Activated CD4-positive, alpha-beta T cell treated with anti-CD3 and anti-CD28 coated beads, Interleukin-2, amount 10 ng/mL, durations not matched to agents 24 days and 14 days (primary cell): ENCODE measurements at regions not wholly inside any gene's neighbourhood (a gene's known extent, or its start where the extent isn't known, plus 50 kb on each side); places are given as distances from the start of the nearest gene placed in this dataset.
A peak's percentile ranks its signal among the peaks of the same experiment; 100 is the strongest.

Experiments
- DNase-seq: peaks from one replicate; pipeline ENCODE4 v3.0.0; 2022
- H3K27ac Mint-ChIP-seq: one replicate; pipeline ENCODE4 v1.8.0; 2022; ENCODE audit warnings: mild to moderate bottlenecking, mixed read lengths
- H3K27me3 Mint-ChIP-seq: one replicate; pipeline ENCODE4 v1.8.0; 2022; ENCODE audit warnings: mixed read lengths
- H3K36me3 Mint-ChIP-seq: one replicate; pipeline ENCODE4 v1.8.0; 2022; ENCODE audit warnings: low read depth, mild to moderate bottlenecking, mixed read lengths
- H3K4me1 Mint-ChIP-seq: one replicate; pipeline ENCODE4 v1.8.0; 2021; ENCODE audit warnings: mixed read lengths
- H3K4me3 Mint-ChIP-seq: one replicate; pipeline ENCODE4 v1.8.0; 2022; ENCODE audit warnings: mild to moderate bottlenecking, moderate library complexity, mixed read lengths
- H3K9me3 Mint-ChIP-seq: one replicate; pipeline ENCODE4 v1.8.0; 2021; ENCODE audit warnings: mixed read lengths
- intact Hi-C: fragments of 100-400 bp; cut with micrococcal nuclease; formaldehyde crosslinking; loops from one replicate; pipeline ENCODE4 v1.15.1; 2023

DNA sequence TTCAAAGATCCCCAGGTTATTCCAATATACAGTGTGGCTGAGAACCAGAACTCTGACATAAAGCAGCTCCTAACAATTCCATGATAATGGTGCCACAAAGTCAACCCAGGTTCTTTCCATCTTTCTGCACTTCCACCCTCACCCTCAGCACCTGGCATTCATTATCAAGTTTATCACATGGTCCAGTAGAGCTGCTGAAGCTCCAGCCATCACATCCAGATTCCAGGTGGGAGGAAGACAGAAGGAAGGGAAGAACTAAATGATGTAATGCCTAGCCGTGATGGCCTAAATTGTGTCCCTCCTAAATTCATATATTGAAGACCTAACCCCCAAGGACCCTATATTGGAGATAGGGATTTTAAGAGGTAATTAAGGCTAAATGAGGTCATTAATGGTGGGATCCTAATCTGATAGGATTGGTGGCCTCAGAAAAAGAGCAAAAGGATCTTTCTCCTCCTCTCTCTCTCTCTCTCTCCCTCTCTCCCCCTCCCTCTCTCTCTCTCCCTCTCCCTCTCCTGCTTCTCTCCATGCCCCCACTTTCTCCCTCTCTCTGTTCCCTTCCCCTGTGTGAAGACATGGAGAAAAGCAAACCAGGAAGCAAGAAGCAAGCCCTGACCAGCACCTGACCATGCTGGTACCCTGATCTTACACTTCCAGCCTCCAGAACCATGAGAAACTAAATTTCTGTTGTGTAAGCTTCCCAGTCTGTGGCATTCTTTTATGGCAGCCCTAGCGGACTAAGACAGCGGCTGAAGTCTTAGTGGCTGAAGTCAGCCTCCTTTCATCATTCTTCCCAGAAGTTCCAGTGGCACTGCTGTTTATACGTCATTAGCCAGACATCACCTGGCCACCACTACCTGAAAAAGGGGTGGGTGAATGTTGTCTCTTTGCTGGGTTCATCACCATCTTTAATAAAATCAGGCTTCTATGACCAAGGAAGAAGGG lies 369.7 kb upstream of the PROK2 start:
- H3K27me3 Mint-ChIP-seq = no peaks in the 10 kb centered on the region
- intact Hi-C loops = no loop called here
- no peak overlapping the region for H3K4me3 Mint-ChIP-seq
- no peak overlapping the region for H3K27ac Mint-ChIP-seq
- peaks cover 4% of the 10 kb centered on the region for H3K4me1 Mint-ChIP-seq
- no peak for DNase-seq
- peaks cover 4% of the 10 kb centered on the region for H3K9me3 Mint-ChIP-seq
- H3K36me3 Mint-ChIP-seq = no peaks in the 10 kb centered on the region

DNA sequence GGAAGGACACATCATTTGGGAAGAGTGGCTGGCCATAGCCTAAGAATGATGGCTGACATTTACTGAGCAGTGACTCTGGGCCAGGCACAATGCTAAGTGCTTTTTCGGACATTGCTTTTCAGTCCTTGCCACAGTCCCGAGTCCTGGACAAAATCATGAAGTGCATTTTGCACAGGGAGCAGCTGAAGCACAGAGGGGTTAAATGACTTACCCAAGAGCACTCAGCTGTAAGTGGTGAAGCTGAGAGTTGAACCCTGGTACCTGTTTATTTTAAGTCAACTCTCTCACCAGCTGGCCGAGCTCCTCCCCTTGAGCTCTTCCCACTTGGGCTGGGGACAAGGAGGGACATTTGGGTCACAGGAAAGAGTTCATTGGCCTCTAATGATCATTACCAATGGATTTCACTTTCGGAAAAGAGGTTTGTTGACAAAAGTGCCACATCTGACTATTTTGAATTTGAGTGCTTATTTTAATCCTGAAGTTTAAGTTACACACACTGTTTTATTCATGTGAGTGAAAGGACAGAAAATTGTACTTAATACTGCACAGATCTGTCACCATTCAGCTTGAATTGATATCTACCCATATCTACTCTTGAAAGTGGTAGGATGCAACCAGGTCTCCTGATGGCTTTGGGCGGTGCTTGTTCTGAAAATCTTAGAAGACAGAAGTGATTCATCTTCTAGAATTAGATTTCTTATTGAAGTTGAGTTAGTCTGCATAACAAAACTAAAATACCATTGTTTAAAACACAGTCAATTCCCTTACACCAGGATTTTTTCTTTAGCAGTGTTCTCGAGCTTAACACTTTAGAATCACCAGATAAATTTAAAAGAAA lies 368.7 kb upstream of the PROK2 start:
- H3K27ac Mint-ChIP-seq = no peak overlapping the region
- intact Hi-C loops = no loop called here

DNA sequence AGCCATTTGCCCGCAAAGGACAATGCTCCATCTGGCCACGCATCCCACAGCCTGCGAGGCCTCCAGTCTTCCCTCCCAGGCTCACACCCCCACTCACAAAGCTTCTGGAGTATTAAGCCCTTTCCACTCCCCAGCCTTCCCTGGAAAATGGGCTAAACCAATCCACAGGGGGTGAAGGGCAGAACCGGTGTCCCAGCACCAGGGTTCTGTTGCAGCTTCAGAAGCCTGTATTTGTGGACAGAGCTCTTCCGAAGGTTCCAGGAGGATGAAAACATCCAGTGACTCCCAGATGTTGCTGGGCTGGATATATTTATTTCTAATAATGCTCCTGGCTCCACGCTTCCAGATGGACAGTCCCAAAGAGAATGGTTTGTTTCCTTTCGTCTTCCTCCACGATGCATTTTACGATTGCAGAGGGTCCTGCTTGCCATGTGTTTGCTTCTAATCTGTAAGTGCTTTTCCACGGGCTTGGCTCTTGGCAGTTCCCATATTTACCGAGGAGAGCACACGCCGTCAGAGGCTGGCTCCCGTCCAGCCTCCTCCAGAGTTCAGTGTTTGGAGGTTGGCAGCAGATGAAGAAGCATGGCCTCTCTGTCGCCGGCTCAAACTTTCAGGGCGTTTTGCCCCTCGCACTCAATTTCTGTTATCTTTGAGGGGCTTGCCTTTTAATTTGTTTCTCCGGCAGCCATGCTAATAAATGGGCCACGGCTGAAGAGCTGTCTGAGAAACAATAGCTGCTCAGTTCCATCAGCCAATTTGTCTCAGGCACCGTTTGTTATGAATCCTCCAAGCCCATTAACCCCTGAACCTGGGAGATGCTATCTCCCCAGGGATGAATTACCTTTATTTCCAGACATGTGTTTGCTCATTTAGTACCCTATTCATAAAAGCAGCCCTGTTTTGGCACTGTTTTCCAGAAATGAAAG lies 367.9 kb upstream of the PROK2 start:
- intact Hi-C loops = no loop called here
- Mint-ChIP-seq H3K4me3 (no peak overlapping the region), H3K9me3 (peaks cover 15% of the 10 kb centered on the region), H3K27ac (no peak overlapping the region), H3K36me3 (peaks cover 5% of the 10 kb centered on the region), H3K27me3 (no peaks in the 10 kb centered on the region), H3K4me1 (peaks cover under 1% of the 10 kb centered on the region)
- DNase-seq = no peak

More for the DNA sequence above, 368.7 kb upstream of the PROK2 start:
- peaks cover 4% of the 10 kb centered on the region for H3K4me1 Mint-ChIP-seq
- no peaks in the 10 kb centered on the region for H3K27me3 Mint-ChIP-seq
- DNase-seq = no peak
- peaks cover 6% of the 10 kb centered on the region for H3K9me3 Mint-ChIP-seq
- H3K36me3 Mint-ChIP-seq = no peaks in the 10 kb centered on the region
- no peak overlapping the region for H3K4me3 Mint-ChIP-seq

DNA sequence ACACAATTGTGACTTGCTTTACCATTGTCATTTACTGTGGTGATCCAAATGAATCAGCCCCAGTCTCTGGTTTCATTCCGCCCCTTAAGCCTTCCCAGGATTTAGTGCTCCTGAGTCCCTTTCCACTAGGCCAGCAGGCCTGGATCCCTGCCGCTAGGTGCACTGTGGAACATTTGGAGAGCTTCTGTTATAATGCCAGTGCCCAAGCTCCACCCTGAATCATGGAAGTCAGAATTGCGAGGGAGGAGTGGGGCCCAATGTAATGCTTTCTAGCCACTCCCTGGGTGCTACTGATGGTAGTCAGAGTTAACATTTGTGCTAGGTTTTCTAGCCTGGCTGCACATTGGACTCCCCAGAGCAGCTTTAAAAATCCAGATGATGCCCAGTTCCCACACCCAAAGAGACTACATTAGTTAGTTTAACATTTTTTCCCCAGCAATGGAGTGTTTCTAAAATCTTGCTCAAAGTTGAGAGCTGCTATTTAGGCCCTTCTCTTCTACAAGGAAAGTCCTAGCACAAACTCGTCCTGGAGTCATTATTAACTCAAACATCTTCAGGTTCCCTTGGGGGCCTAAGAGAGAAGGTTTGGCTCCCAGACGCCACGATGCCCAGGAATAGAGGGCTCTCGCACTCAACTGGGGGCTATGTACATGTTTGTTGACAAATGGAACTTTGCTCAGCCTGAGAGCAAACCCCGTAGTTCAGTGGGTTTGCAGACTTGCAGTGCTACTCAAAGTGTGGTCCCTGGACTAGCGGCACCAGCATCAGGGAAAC lies 366.7 kb upstream of the PROK2 start:
- H3K27me3 Mint-ChIP-seq = no peaks in the 10 kb centered on the region
- H3K27ac Mint-ChIP-seq = no peak overlapping the region

DNA sequence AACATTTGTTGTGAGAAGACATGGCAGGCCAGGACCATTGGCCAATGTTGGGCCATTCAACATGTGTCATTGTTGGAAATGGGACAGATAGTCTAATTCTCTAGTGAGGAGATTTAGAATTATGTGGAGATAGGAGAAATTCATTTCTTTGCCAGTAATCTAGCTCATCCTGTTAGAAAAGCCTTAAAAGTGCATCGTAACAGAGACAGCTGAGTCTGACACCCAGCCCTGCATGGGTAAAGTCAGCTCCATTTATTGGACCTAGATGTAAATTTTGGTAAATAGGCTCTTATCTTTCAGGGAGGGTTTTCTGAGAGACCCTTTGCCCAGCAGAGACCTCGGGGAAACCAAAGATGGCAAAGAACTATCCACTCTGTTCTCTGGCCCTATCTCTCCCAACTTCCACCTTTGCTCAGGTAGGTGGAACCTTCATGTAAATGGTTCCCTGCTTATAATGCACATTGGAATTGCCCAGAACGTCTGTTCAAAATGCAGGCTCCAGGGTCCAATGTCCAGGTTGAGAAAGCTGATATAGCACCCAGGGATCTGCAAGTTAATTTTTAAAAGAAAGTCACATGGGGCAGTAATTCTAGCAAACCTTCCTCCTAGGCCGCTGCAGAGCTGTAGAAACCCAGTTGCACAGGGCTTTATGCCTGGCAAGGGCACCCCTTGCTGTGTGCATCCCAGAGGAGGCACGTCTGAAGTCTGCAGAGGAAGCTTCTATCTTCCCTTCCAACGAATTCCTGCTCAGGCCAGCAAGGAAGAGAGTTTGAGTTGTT lies 365.9 kb upstream of the PROK2 start:
- Mint-ChIP-seq H3K27ac (no peak overlapping the region), H3K9me3 (peaks cover 15% of the 10 kb centered on the region), H3K27me3 (no peaks in the 10 kb centered on the region), H3K4me1 (no peaks in the 10 kb centered on the region), H3K4me3 (no peak overlapping the region), H3K36me3 (peaks cover 5% of the 10 kb centered on the region)
- no peak for DNase-seq
- intact Hi-C loops = no loop called here

More for the DNA sequence above, 366.7 kb upstream of the PROK2 start:
- H3K4me3 Mint-ChIP-seq = no peak overlapping the region
- H3K36me3 Mint-ChIP-seq = peaks cover 5% of the 10 kb centered on the region
- no peaks in the 10 kb centered on the region for H3K4me1 Mint-ChIP-seq
- no peak for DNase-seq
- intact Hi-C loops = no loop called here
- H3K9me3 Mint-ChIP-seq = peaks cover 15% of the 10 kb centered on the region

DNA sequence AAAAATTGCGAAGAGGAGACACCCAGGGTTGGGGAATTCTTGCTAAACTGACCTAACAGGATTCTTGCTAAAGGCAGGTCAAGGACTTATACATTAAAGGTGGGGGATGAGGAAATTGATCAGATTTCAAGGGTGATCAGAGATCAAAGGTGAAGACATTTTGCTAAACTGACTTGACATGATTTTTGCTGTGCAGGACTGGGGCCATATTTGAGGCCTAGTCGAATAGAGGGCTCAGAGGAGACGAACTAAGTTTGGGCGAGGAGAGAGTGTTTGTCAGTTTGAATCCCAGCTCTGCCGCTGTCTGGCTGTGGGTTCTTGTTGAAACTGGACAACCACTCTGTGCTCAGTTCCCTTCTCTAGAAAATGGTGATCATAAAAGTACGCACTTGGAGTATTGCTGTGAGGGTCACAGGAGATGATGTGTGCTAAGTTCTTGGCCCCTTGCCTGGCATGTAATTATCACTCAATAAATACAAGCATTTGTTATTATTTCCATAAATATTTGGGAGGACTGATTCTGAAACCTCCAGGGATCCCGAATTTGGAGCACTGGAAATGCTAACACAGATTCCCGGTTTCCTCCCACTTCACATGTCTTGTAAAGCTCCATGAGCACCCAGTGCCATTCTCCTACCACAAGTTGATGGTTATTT lies 364.8 kb upstream of the PROK2 start:
- DNase-seq = no peak
- H3K36me3 Mint-ChIP-seq = peaks cover 5% of the 10 kb centered on the region
- H3K27me3 Mint-ChIP-seq = no peaks in the 10 kb centered on the region
- intact Hi-C loops = no loop called here
- H3K9me3 Mint-ChIP-seq = peaks cover 15% of the 10 kb centered on the region
- no peak overlapping the region for H3K4me3 Mint-ChIP-seq
- H3K4me1 Mint-ChIP-seq = peaks cover 6% of the 10 kb centered on the region
- no peak overlapping the region for H3K27ac Mint-ChIP-seq

DNA sequence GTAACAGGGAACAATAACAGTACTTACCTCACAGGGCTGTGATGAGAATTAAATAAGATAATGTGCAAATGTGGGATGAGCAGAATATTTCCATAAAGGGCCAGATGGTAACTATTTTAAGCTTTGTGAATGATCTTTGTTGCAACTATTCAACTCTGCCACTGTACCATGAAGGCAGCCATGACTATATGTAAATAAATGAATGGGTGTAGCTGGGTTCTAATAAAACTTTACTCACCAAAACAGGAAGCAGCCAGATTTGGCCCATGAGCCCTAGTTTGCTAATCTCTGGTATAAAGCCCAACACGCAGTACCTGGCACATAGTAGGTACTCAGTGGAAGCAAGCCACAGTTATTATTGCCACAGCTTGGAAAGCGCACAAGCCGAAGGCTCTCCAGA lies 362.7 kb upstream of the PROK2 start:
- Mint-ChIP-seq H3K36me3 (peaks cover 5% of the 10 kb centered on the region), H3K27me3 (no peaks in the 10 kb centered on the region)
- intact Hi-C loops = no loop called here

DNA sequence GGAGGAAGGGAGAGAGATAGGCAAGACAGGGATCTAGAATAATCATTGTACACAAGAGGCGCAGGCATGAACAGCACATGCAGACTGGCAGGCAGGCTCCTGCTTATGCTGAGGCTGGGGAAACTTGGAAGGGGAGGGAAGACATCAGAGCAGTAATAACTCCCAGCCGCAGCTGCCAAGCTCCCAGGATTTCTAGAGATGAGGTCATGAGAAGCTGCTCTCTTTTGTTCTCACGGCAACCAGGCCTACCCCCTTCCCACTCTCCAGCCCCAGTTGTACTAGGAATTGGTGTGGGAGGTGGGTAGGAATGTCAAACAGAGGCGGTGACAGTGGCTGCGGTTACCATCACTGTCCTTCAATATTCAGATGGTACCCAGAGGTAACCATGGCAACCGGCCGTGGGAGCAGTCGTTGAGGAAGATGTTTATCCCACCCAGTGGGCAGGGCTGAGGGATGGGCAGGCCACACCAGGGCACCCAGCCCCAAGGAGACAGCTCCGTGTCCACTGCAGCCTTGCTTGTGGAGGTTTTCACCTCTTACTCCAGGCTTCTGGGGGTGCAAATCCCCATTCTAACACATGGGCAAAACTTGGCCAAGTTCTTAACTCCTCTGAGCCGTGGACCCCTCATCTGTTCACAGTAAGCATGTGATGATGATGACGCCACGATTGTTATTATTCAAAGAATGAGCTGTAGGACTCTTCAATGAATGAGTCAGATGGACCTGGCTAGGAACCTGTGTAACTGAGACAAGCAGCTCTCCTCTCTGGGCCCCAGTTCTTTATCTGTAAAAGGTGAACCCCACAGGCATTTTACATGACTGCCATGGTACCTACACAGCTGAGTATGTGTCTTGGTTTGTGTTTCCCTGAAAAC lies 360.8 kb upstream of the PROK2 start:
- Mint-ChIP-seq H3K27ac (no peak overlapping the region), H3K27me3 (no peaks in the 10 kb centered on the region), H3K4me1 (peaks cover 25% of the 10 kb centered on the region), H3K4me3 (no peak overlapping the region), H3K9me3 (peaks cover 15% of the 10 kb centered on the region), H3K36me3 (peaks cover 5% of the 10 kb centered on the region)
- DNase-seq = no peak
- intact Hi-C loops = no loop called here

More for the DNA sequence above, 362.7 kb upstream of the PROK2 start:
- H3K4me3 Mint-ChIP-seq = no peak overlapping the region
- H3K9me3 Mint-ChIP-seq = peaks cover 15% of the 10 kb centered on the region
- H3K4me1 Mint-ChIP-seq = peaks cover 11% of the 10 kb centered on the region
- no peak for DNase-seq
- H3K27ac Mint-ChIP-seq = no peak overlapping the region

DNA sequence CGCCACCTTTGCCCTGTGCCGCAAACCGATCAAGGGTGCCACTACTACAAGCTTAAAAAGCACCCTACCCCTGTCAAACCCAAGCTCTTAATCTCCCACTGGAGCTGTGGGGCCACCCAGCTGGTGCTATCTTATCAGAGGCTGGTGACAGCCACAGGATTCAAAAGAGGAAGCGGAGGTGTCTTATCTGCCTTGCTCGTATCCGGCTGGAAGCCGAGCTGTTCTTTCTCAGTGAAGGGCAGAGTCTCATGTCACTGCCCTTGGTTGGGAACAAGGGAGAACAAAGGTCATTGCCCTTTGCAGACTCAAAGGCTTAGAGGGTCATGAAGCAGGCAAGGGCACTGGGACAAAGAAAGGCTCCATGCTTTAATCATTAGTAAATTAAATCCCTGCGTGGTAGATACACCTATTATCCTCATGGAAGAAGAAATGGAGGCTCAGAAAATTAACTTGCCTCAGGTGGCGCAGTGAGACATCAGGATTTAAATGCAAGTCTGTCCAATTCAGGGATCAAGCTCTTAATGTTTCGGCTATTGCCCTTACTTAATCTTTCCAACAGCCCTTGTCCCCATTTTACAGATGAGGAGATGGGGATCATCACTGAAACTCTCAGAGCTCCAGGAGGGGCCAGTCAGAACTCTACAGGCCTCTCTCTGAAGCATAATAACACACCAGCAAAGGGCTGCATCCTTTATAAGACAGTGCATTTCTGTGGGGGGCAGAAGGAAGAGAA lies 360.0 kb upstream of the PROK2 start:
- intact Hi-C loops = no loop called here
- Mint-ChIP-seq H3K9me3 (peaks cover 11% of the 10 kb centered on the region), H3K4me1 (peaks cover 25% of the 10 kb centered on the region), H3K4me3 (peak overlapping the region; percentile 8), H3K27ac (no peak overlapping the region), H3K36me3 (peaks cover 5% of the 10 kb centered on the region), H3K27me3 (no peaks in the 10 kb centered on the region)
- DNase-seq = peak; percentile 65

DNA sequence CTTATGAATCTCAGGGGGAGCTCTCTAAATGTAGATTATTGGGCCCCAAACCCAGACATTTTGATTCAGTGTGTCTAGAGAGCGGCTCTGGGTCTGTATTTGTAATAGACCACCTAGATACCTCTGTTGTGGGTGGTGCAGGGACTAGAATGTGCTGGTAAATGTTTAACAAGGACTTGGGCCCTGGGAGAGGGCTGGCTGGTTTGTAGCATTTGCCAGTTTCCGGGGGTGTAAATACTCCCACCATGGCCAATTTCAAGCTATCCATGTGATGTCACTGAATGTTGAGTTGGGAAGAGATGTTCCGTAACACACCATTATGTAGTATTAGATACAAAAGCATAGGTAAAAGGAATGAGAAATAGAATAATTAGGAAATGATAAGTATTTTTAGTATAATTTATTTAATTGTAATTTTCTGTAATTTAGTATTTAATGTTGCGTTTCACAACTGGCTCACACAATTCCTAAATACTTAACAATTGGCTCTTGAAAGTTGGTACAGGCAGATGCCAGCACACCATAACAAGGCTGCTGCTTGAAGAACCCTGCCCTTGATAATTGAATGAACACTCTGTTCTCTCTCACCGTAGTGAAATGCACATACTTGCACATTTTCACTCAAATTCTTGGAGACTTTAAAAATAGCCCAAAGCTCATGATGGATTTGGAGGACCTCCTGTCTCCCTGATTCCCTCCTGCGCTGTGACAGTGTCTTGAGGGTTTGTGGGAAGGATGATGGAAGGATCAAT lies 359.2 kb upstream of the PROK2 start:
- H3K4me1 Mint-ChIP-seq = peaks cover 25% of the 10 kb centered on the region
- H3K27me3 Mint-ChIP-seq = no peaks in the 10 kb centered on the region
- intact Hi-C loops = no loop called here
- no peak for DNase-seq
- peak overlapping the region; percentile 8 for H3K4me3 Mint-ChIP-seq
- H3K36me3 Mint-ChIP-seq = peaks cover 5% of the 10 kb centered on the region
- no peak overlapping the region for H3K27ac Mint-ChIP-seq
- H3K9me3 Mint-ChIP-seq = peaks cover 11% of the 10 kb centered on the region
